Lower lobe of right lung (tissue), 2 donors: ENCODE measurements at regions not wholly inside any gene's neighbourhood (a gene's known extent, or its start where the extent isn't known, plus 50 kb on each side); places are given as distances from the start of the nearest gene placed in this dataset.
"Not testable (repeated sequence)": the region's sequence is repeated elsewhere in the genome, so short reads cannot be mapped to it uniquely, and the experiment has no call there.

Experiments
- ATAC-seq, 2 donors: fragments of 200-7000 bp; cut with Tn5 transposase; one replicate each; pipeline ENCODE4 v1.9.1; 2020 to 2022; ENCODE audit warnings: mild to moderate bottlenecking in 2 of 2, moderate library complexity in 2 of 2
- DNase-seq: peaks from one replicate; pipeline ENCODE4 v3.0.0-alpha.2; 2020
- H3K27ac ChIP-seq: fragments of 200-600 bp; one replicate; pipeline ENCODE4 v1.8.0; 2022
- H3K27me3 ChIP-seq: fragments of 200-600 bp; one replicate; pipeline ENCODE4 v1.8.0; 2022; ENCODE audit warnings: low read depth
- H3K36me3 ChIP-seq: fragments of 200-600 bp; one replicate; pipeline ENCODE4 v1.8.0; 2022; ENCODE audit warnings: mild to moderate bottlenecking
- H3K4me1 ChIP-seq: fragments of 200-600 bp; one replicate; pipeline ENCODE4 v1.8.0; 2022
- H3K4me3 ChIP-seq: fragments of 200-600 bp; one replicate; pipeline ENCODE4 v1.8.0; 2022; ENCODE audit warnings: mild to moderate bottlenecking
- H3K9me3 ChIP-seq: fragments of 200-600 bp; one replicate; pipeline ENCODE4 v1.8.0; 2022
- CTCF ChIP-seq: fragments of 200-600 bp; IDR thresholded peaks from one replicate; pipeline ENCODE4 v1.8.0; 2022; ENCODE audit warnings: antibody characterized with exemption, mild to moderate bottlenecking
- intact Hi-C: fragments of 100-400 bp; cut with DNase I; formaldehyde crosslinking; loops from one replicate; pipeline ENCODE4 v1.11.0; 2022
- donor health status: DM: no; HTN: yes; CAD: no; lungs with severe emphysema.

GRCh38 chr18:25496544-25496943 lies 144.6 kb upstream of the ZNF521 start:
- intact Hi-C loops, result no loop called here
- Histone ChIP-seq H3K27me3 (no peaks in the 10 kb centered on the region), H3K9me3 (no peaks in the 10 kb centered on the region), H3K4me1 (no peaks in the 10 kb centered on the region), H3K4me3 (no peak overlapping the region), H3K36me3 (no peaks in the 10 kb centered on the region), H3K27ac (no peak overlapping the region)
- DNase-seq (no peak), ATAC-seq (no peak)
- TF ChIP-seq CTCF, result no peak

DNA sequence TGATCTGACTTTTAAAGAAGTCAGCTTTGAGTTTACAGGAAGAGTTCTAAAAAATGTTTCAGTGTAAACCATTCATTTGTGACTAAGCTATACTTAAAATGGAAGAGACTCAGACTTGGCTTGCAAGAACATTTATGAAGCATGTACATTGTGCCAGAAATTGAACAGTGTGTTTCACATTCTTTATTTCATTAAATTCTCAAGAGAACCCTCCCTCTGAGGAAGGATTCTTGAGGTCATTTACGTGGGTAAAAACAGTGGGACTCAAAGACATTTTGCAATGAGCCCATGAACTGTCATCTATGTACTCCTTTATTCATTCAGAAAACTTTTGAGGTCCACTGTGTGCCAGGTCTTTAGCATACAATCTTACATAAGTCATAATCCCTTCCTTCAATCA lies 143.6 kb upstream of the ZNF521 start:
- Histone ChIP-seq H3K27me3 (no peaks in the 10 kb centered on the region), H3K9me3 (no peaks in the 10 kb centered on the region), H3K4me3 (no peak overlapping the region), H3K4me1 (no peaks in the 10 kb centered on the region), H3K27ac (no peak overlapping the region), H3K36me3 (no peaks in the 10 kb centered on the region)
- ATAC-seq (no peak), DNase-seq (no peak)
- intact Hi-C loops, result no loop called here
- no peak for TF ChIP-seq CTCF

DNA sequence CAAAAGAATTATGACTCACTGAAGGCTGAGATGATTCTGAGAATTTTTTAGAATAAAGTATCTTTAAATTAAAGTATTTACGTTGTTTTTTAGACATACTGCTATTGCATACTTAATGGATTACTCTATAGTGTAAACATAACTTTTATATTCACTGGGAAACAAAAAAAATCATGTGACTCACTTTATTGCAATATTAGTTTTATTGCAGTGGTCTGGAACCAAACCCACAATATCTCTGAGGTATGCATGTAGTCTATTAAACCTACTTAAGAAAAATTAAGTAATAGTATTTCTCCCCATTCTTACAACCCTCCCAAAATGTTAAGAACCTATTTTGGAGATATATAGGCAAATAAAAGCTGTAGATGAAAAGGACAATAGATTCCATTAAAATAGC lies 142.9 kb upstream of the ZNF521 start:
- intact Hi-C loops, result no loop called here
- Histone ChIP-seq H3K27me3 (no peaks in the 10 kb centered on the region), H3K36me3 (no peaks in the 10 kb centered on the region), H3K27ac (no peak overlapping the region), H3K4me3 (no peak overlapping the region), H3K4me1 (no peaks in the 10 kb centered on the region), H3K9me3 (no peaks in the 10 kb centered on the region)
- ATAC-seq (no peak), DNase-seq (no peak)
- TF ChIP-seq CTCF, result no peak

GRCh38 chr18:25493401-25493800 lies 141.4 kb upstream of the ZNF521 start:
- no peaks in the 10 kb centered on the region for H3K27me3 ChIP-seq
- ATAC-seq, result no peak

GRCh38 chr18:25490316-25490715 lies 138.3 kb upstream of the ZNF521 start:
- no peaks in the 10 kb centered on the region for H3K36me3 ChIP-seq
- H3K27me3 ChIP-seq, result no peaks in the 10 kb centered on the region
- no peak for DNase-seq
- TF ChIP-seq CTCF, result no peak
- H3K27ac ChIP-seq, result no peak overlapping the region
- no peaks in the 10 kb centered on the region for H3K4me1 ChIP-seq
- no peak overlapping the region for H3K4me3 ChIP-seq
- intact Hi-C loops, result no loop called here
- ATAC-seq, result no peak
- no peaks in the 10 kb centered on the region for H3K9me3 ChIP-seq

More at GRCh38 chr18:25493401-25493800, 141.4 kb upstream of the ZNF521 start:
- H3K4me1 ChIP-seq, result no peaks in the 10 kb centered on the region
- H3K36me3 ChIP-seq, result no peaks in the 10 kb centered on the region
- intact Hi-C loops, result no loop called here
- no peaks in the 10 kb centered on the region for H3K9me3 ChIP-seq
- DNase-seq, result no peak
- H3K4me3 ChIP-seq, result no peak overlapping the region
- no peak for TF ChIP-seq CTCF
- H3K27ac ChIP-seq, result no peak overlapping the region

DNA sequence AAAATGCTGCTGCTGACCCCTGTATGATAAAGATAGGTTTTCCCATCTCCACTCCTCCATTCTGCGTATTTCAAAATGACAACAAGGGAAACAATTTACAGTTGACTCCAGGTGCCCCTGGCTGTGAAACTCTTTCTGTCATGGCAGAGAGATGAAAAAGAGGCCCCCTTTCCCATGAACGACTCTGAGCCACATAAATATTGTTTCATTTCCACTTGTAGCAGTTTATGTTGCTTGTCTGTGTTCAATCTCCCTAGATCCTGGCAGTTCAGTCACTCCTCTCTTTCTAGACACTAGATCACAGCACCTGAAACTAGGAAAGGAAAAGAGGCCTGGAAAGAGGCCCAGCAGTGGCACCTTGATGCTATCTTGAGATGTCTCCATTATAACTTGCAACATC lies 121.0 kb upstream of the ZNF521 start:
- Histone ChIP-seq H3K36me3 (no peaks in the 10 kb centered on the region), H3K9me3 (no peaks in the 10 kb centered on the region), H3K4me3 (no peak overlapping the region), H3K27ac (no peak overlapping the region), H3K27me3 (no peaks in the 10 kb centered on the region), H3K4me1 (no peaks in the 10 kb centered on the region)
- ATAC-seq (no peak), DNase-seq (no peak)
- no peak for TF ChIP-seq CTCF
- intact Hi-C loops, result no loop called here

DNA sequence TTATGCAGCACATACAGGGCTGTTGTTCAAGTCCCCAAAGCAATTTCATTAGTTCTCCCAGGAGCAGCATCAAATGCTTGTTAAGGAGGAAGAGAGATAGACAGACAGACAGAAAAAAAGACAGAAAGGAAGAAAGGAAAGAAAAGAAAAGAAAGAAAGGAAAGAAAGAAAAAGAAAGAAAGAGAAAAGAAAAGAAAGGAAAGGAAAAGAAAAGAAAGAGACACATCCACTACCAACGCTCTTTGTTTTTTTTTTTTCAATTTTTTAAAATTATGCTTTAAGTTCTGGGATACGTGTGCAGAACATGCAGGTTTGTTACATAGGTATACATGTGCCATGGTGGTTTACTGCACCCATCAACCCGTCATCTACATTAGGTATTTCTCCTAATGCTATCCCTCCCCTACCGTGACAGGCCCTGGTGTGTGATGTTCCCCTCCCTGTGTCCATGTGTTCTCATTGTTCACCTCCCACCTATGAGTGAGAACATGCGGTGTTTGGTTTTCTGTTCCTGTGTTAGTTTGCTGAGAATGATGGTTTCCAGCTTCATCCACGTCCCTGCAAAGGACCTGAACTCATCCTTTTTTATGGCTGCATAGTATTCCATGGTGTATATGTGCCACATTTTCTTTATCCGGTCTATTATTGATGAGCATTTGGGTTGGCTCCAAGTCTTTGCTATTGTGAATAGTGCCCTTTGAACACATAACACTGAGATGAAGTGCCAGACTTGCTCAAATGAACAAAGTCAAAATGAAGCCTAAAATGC lies 119.0 kb upstream of the ZNF521 start:
- intact Hi-C loops, H3K27ac ChIP-seq, H3K4me3 ChIP-seq, H3K36me3 ChIP-seq, H3K9me3 ChIP-seq, H3K27me3 ChIP-seq, ATAC-seq, H3K4me1 ChIP-seq, DNase-seq: not testable (repeated sequence)
